GM11168 (cell line): ENCODE measurements at regions not wholly inside any gene's neighbourhood (a gene's known extent, or its start where the extent isn't known, plus 50 kb on each side); places are given as distances from the start of the nearest gene placed in this dataset.

Experiments
- in situ Hi-C: fragments of 300-500 bp; cut with MboI; formaldehyde crosslinking; loops from one replicate; pipeline ENCODE4 v1.12.0; 2022; ENCODE audit warnings: low sequenced_read_pairs; ENCODE audit not compliant: unreplicated experiment

- in situ Hi-C loops = no loop called here
Measured at GRCh38 chr7:18196638-18197037, 169.0 kb upstream of the PRPS1L1 start.

DNA sequence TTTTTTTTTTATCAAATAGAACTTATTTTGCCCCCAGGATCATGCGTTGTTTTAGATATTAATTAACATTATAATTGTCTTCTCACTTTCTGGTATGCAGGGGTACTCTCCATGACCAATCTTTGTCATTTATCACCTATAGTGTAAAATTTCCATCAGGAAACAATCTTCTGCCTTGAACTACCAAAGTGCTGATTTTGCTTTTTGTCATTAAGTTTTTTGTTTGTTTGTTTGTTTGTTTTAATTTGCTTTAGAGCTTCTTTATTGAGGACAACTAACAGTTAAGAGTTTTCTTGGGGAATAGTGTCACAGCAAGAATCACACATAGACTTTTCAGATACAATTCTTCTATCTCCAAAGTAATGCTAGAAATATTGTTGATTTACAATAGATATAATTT lies 171.2 kb upstream of the PRPS1L1 start:
- in situ Hi-C loops = no loop called here

DNA sequence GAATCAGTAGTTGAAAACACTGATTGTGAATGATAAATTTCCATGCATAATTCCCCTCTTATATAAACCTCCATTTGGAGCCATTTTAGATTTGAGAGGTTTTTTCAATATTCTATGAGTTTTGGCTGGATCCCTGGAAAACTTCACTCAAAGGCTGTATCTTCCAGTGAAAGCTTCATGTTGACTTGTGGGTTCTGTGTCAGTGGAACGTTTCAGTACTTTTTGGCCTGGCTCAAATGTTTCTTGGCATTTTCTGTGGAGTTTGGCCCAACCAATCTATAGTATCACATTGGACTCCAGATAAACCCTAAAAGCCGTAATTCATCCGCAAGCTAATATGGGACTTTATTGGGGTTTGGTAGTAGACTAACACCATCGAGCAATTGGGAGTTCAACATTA lies 172.6 kb upstream of the PRPS1L1 start:
- in situ Hi-C loops = no loop called here

GRCh38 chr7:18200855-18201254 lies 173.2 kb upstream of the PRPS1L1 start:
- in situ Hi-C loops = no loop called here

DNA sequence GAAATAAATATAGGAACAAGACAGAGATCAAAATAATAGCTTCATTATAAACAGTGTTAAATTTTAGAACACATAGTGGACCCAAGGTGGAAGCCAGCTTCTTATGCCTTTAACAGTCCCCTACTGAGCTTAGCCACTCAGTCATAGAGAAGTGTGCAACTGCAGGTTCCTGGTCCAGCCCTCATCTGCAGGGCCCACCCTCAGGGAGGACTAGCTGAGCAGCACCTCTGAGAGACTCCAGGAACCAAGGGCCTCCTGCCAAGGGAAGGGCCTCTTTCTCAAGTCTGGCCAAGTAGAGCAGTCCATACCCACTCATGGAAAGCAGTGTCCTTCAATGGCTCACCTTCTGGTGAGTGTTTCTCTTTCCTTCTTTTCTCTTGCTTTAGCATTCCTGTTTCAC lies 173.7 kb upstream of the PRPS1L1 start:
- in situ Hi-C loops = no loop called here

- in situ Hi-C loops = no loop called here
Measured at GRCh38 chr7:18202315-18203045, 174.8 kb upstream of the PRPS1L1 start.

- in situ Hi-C loops = no loop called here
Measured at GRCh38 chr7:18206331-18206730, 178.7 kb upstream of the PRPS1L1 start.

DNA sequence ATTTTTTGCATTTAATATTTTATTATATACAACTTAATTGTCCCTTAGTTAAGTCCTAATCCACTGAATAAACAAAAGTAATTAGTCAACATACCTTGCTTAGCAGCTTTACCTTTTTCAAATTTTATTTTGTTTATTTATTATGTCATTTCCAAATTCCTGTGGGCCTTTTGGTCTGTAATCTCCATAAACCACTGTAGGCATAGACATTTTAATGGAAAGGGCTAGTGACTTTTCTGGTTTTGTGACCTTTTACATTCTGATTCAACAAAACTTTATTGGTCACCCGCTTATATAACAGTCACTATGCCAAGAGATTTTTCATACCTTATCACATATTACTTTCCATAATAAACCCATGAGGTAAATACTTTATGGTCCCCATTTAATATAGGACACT lies 181.3 kb upstream of the PRPS1L1 start:
- in situ Hi-C loops = no loop called here

- in situ Hi-C loops = no loop called here
Measured at GRCh38 chr7:18210377-18210776, 182.7 kb upstream of the PRPS1L1 start.

- in situ Hi-C loops = no loop called here
Measured at GRCh38 chr7:18210788-18211187, 183.1 kb upstream of the PRPS1L1 start.

GRCh38 chr7:18212308-18212707 lies 184.7 kb upstream of the PRPS1L1 start:
- in situ Hi-C loops = no loop called here

- in situ Hi-C loops = no loop called here
Measured at GRCh38 chr7:18212758-18213157, 185.1 kb upstream of the PRPS1L1 start.

DNA sequence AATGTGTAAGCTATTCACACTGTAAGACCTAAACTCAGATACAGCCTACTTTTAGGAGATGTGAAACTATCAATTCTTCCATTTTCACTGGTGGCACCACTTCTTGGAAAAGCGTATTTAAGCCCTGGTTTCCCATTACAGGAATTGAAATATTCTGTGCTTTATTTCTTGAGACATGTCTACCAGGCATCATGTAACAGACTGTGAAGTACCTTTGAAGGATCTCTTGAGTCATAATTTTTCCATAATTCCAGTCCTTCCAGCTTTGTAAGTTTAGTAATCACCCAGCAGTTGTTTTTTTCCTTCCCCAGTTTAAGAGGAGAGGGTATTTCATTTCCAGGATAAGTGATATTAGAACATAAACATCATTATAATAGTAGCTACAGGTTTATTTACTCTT lies 186.0 kb upstream of the PRPS1L1 start:
- in situ Hi-C loops = no loop called here

DNA sequence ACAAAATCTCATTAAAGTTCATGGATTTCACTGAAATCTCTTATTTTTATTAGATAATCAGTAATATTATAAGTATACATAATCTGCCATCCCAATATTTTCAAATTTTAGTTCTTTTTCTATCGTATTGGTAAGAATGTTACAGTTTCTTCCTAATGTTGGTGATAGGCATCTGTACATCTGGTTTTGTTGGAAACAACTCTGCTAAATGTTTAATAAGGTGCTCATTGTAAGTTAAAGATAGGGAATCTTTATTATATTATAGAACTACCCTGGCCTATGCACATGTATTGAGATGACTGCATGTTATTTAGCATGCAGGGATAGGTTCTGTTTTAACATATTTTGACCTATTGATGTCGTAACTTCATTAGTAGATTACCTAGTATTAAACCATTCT lies 188.6 kb upstream of the PRPS1L1 start:
- in situ Hi-C loops = no loop called here

GRCh38 chr7:18221377-18222293 lies 194.0 kb upstream of the PRPS1L1 start:
- in situ Hi-C loops = no loop called here

- in situ Hi-C loops = no loop called here
Measured at GRCh38 chr7:18222636-18223035, 195.0 kb upstream of the PRPS1L1 start.

DNA sequence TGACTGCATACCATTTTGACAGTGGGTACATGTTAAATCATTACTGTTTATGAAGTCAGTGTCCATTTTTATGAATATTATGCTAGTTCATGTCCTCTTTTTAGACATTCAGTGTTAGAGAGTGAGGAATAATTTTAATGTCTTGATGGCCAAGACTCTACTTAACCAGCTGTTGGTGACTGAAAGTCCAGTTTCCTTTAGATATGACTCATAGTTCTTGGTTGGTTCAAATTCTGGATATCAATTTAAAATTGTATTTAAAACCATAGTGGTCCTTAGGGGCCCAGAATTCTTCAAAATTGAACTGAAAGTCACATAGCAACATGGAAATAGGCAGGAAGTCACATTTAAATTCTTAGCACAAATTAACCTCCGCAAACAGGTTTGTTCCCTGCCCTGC lies 196.5 kb upstream of the PRPS1L1 start:
- in situ Hi-C loops = no loop called here

- in situ Hi-C loops = no loop called here
Measured at GRCh38 chr7:18225067-18225466, 197.4 kb upstream of the PRPS1L1 start.

- in situ Hi-C loops = no loop called here
Measured at GRCh38 chr7:18226598-18226997, 199.0 kb upstream of the PRPS1L1 start.

DNA sequence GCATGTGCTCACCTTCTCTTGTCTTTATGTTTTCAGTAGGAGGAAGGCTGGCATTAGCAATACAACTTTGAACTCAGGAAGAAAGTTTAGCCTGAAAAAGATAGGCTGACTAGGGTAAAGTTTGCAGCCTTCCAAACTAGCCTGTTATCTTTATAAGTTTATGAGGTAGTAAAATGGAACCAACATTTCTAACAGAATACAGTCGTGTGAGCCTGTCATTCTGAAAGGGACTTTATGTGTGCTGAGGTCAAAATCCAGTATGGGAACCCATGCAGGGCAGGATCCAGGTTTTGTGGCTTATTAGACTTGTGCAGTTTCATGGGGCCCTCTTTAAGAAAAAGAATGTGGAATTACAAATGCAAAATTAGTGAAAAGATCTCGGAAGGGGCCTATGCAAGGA lies 201.0 kb upstream of the PRPS1L1 start:
- in situ Hi-C loops = no loop called here

- in situ Hi-C loops = no loop called here
Measured at GRCh38 chr7:18230271-18230670, 202.6 kb upstream of the PRPS1L1 start.

DNA sequence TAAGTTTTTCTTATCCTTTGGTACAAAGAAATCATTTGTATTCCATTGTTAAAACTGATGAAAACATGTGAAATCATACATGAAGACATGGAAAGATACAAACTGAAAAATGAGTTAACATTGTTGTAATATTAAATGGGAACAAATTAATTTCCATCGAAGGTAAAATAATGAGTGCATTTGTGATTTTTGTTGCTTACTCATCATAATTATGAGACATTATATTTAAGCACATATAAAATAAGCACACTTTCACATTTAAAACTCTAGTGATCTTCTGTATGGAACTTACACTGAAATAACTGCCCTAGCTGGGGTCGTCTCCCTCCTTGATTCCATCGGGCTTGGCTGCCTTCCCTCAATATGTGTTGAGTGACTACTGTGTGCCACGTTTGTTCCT lies 204.2 kb upstream of the PRPS1L1 start:
- in situ Hi-C loops = no loop called here
